ENCODE measurements at regions not wholly inside any gene's neighbourhood (a gene's known extent, or its start where the extent isn't known, plus 50 kb on each side); places are given as distances from the start of the nearest gene placed in this dataset.

- Histone ChIP-seq H3K4me3 (no peak overlapping the region), H3K4me1 (no peaks in the 10 kb centered on the region), H3K27ac (no peak overlapping the region), H3K36me3 (no peaks in the 10 kb centered on the region), H3K27me3 (replicated peaks in 1 of 7) (no peaks in the 10 kb centered on the region), H3K9me3 (peaks cover 0 to 24% (median 16%) of the 10 kb centered on the region in 8 donors)
- no peak for DNase-seq
- no peak for TF ChIP-seq CTCF (IDR thresholded peaks at IDR 0.05 in 8 of 11, conservative IDR thresholded peaks at IDR 0.05 in 3 of 11)
- no peak for TF ChIP-seq POLR2A (IDR thresholded peaks at IDR 0.05)
- TF ChIP-seq POLR2AphosphoS5 (IDR thresholded peaks at IDR 0.05) = no peak
- WGBS, 5 donors = 86 to 93% (median 90%) methylated on average over 13 of the region's 13 CpGs
- intact Hi-C loops (cut with DNase I; ENCODE audit: low total_unique reads) = no loop called here
Measured at GRCh38 chr4:135372131-135372530, 1170.5 kb upstream of the PABPC4L start.

GRCh38 chr4:135371137-135371536 lies 1169.5 kb upstream of the PABPC4L start:
- TF ChIP-seq CTCF (IDR thresholded peaks at IDR 0.05 in 8 of 11, conservative IDR thresholded peaks at IDR 0.05 in 3 of 11) (no peak), POLR2A (IDR thresholded peaks at IDR 0.05) (no peak), POLR2AphosphoS5 (IDR thresholded peaks at IDR 0.05) (no peak)
- WGBS, 5 donors = 66 to 85% (median 75%) methylated on average over 4 of the region's 4 CpGs
- no peak for DNase-seq

GRCh38 chr4:135368831-135369230 lies 1167.2 kb upstream of the PABPC4L start:
- no peaks in the 10 kb centered on the region for H3K36me3 ChIP-seq
- H3K4me3 ChIP-seq = no peak overlapping the region
- no peaks in the 10 kb centered on the region for H3K27me3 ChIP-seq (replicated peaks in 1 of 7)
- 49 to 78% (median 52%) methylated on average over 3 of the region's 3 CpGs for WGBS, 5 donors
- H3K9me3 ChIP-seq = no peaks in the 10 kb centered on the region
- no peak for DNase-seq
- H3K27ac ChIP-seq = no peak overlapping the region
- TF ChIP-seq CTCF (IDR thresholded peaks at IDR 0.05 in 8 of 11, conservative IDR thresholded peaks at IDR 0.05 in 3 of 11) (no peak), POLR2A (IDR thresholded peaks at IDR 0.05) (no peak), POLR2AphosphoS5 (IDR thresholded peaks at IDR 0.05) (no peak)
- intact Hi-C loops (cut with DNase I; ENCODE audit: low total_unique reads) = no loop called here
- H3K4me1 ChIP-seq = no peaks in the 10 kb centered on the region

More at GRCh38 chr4:135371137-135371536, 1169.5 kb upstream of the PABPC4L start:
- no peak overlapping the region for H3K4me3 ChIP-seq
- H3K4me1 ChIP-seq = no peaks in the 10 kb centered on the region
- intact Hi-C loops (cut with DNase I; ENCODE audit: low total_unique reads) = no loop called here
- H3K9me3 ChIP-seq = peaks cover 0 to 17% (median 9%) of the 10 kb centered on the region in 8 donors
- no peaks in the 10 kb centered on the region for H3K36me3 ChIP-seq
- H3K27me3 ChIP-seq (replicated peaks in 1 of 7) = no peaks in the 10 kb centered on the region
- H3K27ac ChIP-seq = no peak overlapping the region

- H3K27me3 ChIP-seq (replicated peaks in 1 of 7) = no peaks in the 10 kb centered on the region
- intact Hi-C loops (cut with DNase I; ENCODE audit: low total_unique reads) = no loop called here
- no peaks in the 10 kb centered on the region for H3K4me1 ChIP-seq
- no peak for DNase-seq
- H3K27ac ChIP-seq = no peak overlapping the region
- TF ChIP-seq POLR2A (IDR thresholded peaks at IDR 0.05) (no peak), POLR2AphosphoS5 (IDR thresholded peaks at IDR 0.05) (no peak), CTCF (IDR thresholded peaks at IDR 0.05 in 8 of 11, conservative IDR thresholded peaks at IDR 0.05 in 3 of 11) (no peak)
- H3K36me3 ChIP-seq = no peaks in the 10 kb centered on the region
- WGBS, 5 donors = 76 to 98% (median 86%) methylated on average over 1 of the region's 1 CpG
- H3K4me3 ChIP-seq = no peak overlapping the region
- no peaks in the 10 kb centered on the region for H3K9me3 ChIP-seq
Measured at GRCh38 chr4:135365065-135365464, 1163.5 kb upstream of the PABPC4L start.
